ENCODE measurements at regions not wholly inside any gene's neighbourhood (a gene's known extent, or its start where the extent isn't known, plus 50 kb on each side); places are given as distances from the start of the nearest gene placed in this dataset.

GRCh38 chr14:26835979-26836570, 238.2 kb upstream of the NOVA1 start:
- TF ChIP-seq, protein P1, sequence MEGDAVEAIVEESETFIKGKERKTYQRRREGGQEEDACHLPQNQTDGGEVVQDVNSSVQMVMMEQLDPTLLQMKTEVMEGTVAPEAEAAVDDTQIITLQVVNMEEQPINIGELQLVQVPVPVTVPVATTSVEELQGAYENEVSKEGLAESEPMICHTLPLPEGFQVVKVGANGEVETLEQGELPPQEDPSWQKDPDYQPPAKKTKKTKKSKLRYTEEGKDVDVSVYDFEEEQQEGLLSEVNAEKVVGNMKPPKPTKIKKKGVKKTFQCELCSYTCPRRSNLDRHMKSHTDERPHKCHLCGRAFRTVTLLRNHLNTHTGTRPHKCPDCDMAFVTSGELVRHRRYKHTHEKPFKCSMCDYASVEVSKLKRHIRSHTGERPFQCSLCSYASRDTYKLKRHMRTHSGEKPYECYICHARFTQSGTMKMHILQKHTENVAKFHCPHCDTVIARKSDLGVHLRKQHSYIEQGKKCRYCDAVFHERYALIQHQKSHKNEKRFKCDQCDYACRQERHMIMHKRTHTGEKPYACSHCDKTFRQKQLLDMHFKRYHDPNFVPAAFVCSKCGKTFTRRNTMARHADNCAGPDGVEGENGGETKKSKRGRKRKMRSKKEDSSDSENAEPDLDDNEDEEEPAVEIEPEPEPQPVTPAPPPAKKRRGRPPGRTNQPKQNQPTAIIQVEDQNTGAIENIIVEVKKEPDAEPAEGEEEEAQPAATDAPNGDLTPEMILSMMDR (conservative IDR thresholded peaks at IDR 0.05; ENCODE audit: low read length) = no peak
- no peak for DNase-seq (ENCODE audit: low read depth)
- H3K4me3 ChIP-seq (ENCODE audit: low read length) = no peak overlapping the region

DNA sequence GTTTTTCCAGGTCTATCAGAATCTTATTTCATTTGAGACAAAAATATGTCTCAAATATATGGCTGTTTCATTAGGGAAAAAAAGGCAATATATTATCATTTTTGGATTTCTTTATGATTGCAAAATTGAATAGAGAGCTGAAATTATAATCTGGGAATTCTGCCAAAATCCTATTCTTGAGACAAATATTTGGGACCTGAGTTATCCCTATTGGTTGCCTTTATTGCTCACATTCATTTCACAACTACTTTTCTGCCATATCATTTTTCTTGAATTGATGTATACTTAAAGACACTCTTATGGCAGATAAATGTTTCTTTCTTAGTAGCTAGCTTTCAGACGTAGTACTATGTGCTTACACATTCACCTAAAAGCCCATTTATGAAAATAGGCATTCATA, 241.6 kb upstream of the NOVA1 start:
- TF ChIP-seq, protein P1 (conservative IDR thresholded peaks at IDR 0.05; ENCODE audit: low read length) = no peak
- DNase-seq (ENCODE audit: low read depth) = no peak
- H3K4me3 ChIP-seq (ENCODE audit: low read length) = no peak overlapping the region

DNA sequence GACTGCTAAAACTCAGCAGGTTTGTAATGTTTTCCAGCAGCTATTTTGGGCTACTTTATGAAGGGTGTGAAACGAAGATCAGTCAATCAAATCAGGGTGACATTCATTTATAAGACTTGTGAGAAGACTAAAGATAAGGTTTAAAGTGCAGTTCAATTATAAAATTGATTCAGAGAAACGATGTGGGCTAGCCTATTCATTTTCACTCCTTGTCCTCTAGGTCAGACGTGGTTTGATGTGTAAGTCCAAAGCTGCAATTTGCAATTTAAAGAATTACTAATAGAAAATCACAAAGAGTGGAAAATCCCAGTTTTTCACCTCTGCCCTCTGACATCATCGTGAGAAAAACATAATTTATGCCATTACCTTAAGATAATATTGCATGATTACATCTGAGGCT, 243.5 kb upstream of the NOVA1 start:
- no peak for DNase-seq (ENCODE audit: low read depth)
- TF ChIP-seq, protein P1 (conservative IDR thresholded peaks at IDR 0.05; ENCODE audit: low read length) = no peak
- no peak overlapping the region for H3K4me3 ChIP-seq (ENCODE audit: low read length)

DNA sequence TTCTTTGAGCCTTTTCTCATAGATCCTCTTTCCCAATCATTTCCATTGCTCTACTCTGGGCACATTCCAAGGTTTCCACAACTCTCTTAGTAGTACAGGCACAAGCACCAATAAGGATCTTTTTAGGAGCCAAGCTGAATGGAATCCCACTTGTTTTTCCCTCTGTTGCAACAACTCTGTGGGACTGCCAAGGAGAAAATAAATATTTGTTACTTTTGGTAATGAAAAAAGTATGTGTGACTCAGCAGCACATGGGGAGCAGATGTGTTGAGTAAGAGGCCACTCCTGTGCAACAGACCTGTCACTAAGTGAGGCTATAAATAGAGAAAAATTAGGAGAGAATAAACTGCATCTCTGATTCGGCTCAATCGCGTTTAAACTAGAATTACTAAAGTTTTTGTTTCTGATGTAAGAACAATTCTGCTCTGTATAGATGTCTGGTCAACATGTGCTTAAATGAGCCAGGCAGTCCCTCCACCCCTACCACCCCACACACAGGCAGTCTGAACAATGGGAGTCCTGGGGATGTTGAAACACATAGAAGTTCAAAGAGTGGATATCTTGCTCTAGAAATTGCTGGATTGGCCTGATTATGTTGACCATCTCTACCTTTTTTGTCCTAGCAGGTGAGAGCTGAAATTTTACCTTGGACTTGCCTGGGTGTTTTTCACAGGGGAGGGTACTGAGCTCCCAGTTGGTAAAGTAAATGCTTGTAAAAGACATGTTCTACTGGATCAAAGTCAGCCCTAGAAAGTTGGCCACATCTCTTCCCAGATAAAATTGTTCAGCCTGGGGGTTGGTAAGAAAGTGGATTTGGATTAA, 244.3 kb upstream of the NOVA1 start:
- no peak overlapping the region for H3K4me3 ChIP-seq (ENCODE audit: low read length)
- TF ChIP-seq, protein P1 (conservative IDR thresholded peaks at IDR 0.05; ENCODE audit: low read length) = no peak
- DNase-seq (ENCODE audit: low read depth) = peak; percentile 99

GRCh38 chr14:26845151-26845818, 247.5 kb upstream of the NOVA1 start:
- no peak overlapping the region for H3K4me3 ChIP-seq (ENCODE audit: low read length)
- TF ChIP-seq, protein P1 (conservative IDR thresholded peaks at IDR 0.05; ENCODE audit: low read length) = no peak
- DNase-seq (ENCODE audit: low read depth) = no peak

DNA sequence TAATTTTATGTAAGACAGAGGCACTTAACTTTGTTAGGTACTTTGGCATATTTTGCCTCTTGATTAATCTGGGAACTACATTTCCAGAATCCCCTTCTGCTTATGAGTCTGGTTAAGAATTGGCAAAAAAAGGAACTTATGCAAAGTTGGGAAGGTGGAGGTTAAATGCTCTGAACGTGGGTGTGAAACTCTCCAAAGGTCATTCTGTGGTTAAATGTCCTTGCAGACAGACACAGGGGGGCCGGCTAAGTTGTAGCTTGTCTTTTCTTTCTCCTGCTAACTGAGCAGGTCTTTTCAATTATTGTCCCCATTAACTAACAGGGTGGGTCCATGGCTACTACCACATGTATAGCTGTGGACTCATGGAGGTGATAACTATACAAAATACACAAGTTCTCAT, 248.6 kb upstream of the NOVA1 start:
- H3K4me3 ChIP-seq (ENCODE audit: low read length) = no peak overlapping the region
- TF ChIP-seq, protein P1 (conservative IDR thresholded peaks at IDR 0.05; ENCODE audit: low read length) = no peak
- DNase-seq (ENCODE audit: low read depth) = no peak

Data from AG10803 (cell line).